Superior temporal gyrus (tissue), 1 donor: ENCODE measurements at regions not wholly inside any gene's neighbourhood (a gene's known extent, or its start where the extent isn't known, plus 50 kb on each side); places are given as distances from the start of the nearest gene placed in this dataset.
"Not testable (repeated sequence)": the region's sequence is repeated elsewhere in the genome, so short reads cannot be mapped to it uniquely, and the experiment has no call there.

Experiments
- DNase-seq: peaks from one replicate; pipeline ENCODE4 v3.0.0-alpha.2; 2016; ENCODE audit errors: extremely low spot score

DNA sequence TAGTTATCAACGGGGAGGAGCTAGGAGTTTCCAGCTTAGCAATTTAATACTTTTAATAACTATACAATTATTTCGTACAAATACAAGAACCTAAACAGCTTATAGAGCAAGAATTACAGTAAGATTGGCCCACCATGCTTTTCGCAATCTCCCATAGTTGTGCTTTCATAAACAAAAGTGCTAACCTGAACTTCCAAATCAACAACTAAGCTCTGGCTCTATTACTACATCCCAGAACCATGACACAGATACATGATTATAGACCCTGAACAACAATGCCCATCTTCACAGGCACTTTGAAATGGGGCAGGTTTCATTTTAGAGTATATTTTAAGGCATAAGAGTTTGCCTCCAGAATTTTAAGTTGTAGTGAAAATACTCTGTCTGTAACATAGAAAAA is 203.5 kb downstream of the DMRTA1 start:
- no peak for DNase-seq

DNA sequence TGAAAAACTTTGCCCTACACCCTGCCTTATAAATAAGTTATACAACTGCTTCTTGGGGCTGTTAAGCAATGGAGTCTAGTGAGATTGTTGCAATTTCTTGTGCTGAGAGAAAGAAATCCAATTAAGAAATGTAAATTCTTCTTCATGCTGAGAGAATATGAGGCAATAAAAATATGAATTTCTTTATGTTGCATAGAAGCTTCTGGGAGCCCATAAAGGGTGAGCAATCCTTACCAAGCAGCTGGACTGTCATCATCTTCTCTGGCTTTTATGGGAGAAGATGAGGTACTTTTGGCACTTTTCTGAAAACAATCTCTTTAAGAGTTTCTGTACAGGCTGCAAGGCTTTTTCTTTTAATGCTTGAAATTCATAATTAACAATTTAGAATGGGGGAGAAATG is 204.3 kb downstream of the DMRTA1 start:
- DNase-seq: no peak

DNA sequence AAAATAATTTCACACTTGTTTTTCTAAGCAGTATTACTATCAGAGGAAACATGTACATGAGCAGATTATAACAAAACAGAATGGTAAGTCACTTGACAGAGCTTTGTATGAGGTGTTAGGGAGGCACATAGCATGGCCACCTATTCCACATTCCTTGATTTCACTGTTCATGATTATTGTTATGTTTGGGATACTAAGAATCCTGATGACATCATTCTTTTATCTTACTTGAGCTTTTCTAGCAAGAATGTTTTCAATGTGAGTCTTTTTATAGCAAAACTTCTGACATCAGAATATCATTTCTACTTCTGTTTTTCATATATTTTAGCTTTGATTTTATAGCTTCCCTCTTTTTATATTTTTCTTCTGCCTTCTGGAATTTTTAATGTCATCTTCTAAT is 208.2 kb downstream of the DMRTA1 start:
- DNase-seq: no peak

DNA sequence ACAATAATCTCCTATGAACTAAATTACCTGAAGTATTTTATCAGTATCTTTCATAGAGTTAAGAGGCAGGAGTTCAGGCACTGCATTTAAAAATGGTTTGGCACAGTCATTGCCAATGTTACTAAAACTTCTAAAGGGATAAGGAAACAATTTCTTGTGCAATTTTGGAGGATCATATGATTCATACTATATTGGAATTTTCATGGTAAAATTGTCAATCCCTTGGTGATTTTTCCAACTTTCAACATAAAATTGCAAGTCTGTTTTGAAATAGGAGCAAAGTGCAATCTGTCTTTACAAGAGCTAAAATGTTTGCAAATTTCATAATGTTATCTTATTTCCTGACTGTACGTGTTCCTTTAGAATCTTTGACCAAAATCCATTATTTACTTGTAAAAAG is 211.1 kb downstream of the DMRTA1 start:
- no peak for DNase-seq

DNA sequence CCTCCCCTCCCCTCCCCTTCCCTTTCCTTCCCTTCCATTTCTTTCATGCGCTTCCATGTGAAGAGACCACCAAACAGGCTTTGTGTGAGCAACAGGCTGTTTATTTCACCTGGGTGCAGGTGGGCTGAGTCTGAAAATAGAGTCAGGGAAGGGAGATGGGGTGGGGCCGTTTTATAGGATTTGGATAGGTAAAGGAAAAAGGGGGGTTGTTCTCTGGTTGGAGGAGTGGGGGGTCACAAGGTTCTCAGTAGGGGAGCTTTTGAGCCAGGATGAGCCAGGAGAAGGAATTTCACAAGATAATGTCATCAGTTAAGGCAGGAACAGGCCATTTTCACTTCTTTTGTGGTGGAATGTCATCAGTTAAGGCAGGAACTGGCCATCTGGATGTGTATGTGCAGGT is 211.9 kb downstream of the DMRTA1 start:
- DNase-seq: not testable (repeated sequence)

DNA sequence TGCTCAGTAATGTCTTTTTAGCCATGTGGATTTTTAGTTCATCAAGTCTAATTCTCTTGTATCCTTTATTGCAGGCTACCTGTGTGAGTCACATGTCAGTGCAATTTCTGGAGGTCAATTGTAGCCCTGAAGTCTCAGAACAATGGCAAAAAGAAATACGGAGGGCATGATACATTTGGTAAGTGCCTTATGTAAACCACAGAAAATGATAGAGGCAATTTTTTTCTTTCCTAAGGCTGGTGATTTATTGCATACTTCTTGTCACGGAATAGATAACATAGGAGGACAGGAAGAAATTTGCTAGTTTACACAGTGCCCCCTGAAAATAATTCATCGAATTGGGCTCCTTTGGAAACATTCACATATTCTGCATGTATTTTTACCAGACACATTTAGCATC is 235.9 kb downstream of the DMRTA1 start:
- DNase-seq: no peak

DNA sequence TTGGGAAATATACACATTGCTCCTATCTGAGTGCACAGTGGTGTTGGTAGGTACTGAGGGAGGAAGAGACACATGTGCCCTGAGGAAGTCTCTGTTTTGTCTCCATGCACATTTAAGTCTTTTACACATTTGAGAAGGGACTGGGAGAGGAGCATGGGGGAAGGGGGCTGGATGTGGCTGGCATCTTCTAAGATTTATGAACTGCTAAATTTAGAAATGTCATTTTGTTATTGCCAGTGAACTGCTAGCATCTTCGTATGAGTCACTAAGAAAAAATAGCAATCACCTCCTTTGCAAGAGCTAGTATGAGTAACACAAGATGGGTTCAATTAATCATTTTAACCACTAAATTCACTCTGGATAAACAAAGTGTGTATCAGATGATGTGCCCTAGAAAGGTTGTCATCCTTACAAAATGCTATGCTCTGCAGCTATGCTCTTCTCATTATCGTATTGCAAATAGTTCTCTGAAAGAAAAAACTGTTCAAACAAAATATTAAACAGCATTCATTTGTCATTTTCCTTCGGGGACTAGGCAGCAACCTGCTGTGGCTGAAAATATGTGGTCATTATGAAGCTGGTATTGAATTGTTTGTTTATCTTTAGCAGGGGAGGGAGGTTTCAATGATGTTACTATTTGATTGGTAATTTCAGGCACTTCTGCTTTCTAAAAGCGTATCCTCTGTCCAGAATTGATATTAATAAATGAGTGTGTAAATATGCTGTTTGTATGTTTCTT is 236.5 kb downstream of the DMRTA1 start:
- DNase-seq: no peak

DNA sequence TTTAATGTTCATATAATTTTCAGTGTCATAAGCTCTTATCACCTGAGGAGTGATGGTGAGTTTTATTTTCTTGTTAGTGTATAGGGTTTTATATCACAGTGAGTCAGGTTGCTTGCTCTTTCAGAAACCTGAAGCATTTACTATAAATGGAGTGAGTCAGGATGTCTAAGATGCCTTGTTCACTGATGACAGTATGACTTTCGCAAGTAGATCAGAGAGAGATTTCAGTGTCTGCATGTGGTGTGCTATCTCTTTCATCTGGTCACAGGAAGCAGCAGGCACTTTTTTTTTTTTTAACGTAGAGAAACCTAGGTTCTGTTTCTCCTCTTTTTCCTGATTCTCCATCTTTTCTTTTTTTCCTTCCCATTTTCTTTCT is 237.1 kb downstream of the DMRTA1 start:
- no peak for DNase-seq

DNA sequence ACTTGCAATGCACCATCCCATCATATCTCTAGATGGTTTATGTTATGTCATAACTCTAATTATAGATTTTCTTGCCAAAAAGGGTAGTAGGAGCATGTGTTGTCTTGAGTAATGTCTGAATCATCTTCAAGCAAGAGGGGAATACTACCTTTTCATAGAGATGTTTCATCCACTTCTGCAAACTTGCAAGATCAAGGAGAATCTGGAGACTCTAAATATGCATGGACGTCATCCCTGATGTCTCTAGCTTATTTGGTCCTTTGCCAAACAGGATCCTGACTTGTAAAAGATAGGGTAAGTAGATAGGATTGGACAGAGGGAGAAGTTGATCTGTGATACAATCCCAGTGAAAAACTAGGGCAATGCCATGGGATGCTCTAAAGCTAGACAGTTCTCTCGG is 246.5 kb downstream of the DMRTA1 start:
- no peak for DNase-seq

DNA sequence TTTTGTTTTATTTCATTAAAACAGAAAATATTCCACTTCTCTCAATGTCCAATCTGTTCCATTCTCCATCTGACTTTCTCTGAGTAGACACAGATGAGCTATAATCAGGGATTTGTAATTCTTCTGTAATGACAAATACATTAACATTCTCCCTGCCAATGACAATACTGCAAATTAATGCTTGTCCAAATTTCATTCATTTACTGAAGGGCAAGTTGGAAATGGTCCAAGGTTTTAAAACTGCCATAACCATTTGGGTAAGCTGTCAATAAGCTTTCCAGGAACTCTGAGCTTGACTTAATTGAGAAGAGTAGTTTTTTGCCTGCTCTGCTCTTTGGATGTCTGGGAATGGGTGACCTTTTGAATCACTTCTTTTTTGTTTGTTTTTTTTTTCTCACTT is 253.5 kb downstream of the DMRTA1 start:
- no peak for DNase-seq

DNA sequence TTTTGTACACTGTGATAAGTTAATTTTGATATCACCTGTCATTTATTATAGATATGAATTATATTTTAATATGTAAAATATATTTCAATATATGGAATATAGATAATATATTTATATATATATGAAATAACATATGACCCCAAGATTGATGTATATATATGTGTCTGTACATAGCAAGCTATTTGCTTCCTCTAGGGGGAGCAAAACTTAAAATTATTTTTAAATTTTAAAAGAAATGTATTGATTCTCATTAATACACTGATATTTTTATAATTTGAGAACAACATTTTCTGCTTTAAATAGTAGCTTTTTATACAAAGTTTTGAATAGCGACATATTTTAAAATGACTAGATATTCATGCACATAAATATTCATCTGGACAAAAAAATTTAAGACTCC is 272.0 kb downstream of the DMRTA1 start:
- no peak for DNase-seq

DNA sequence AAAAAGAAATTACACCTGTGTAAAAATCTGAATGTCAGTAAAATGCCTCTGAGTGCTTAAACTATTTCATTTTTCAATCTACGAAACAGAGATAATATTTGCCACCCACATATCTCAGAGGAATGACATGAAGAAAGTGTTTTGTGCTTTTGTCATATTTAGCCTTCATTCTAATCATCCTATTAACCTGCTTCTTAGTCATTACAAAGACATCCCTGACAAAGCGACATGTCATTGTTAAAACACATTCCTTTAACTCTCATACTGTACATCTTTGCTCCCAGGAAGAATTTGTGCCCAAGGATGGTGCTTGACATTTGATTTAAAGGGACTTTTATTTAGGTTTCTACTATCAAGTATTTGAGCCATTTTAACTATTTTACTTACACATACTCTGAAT is 275.9 kb downstream of the DMRTA1 start:
- no peak for DNase-seq

DNA sequence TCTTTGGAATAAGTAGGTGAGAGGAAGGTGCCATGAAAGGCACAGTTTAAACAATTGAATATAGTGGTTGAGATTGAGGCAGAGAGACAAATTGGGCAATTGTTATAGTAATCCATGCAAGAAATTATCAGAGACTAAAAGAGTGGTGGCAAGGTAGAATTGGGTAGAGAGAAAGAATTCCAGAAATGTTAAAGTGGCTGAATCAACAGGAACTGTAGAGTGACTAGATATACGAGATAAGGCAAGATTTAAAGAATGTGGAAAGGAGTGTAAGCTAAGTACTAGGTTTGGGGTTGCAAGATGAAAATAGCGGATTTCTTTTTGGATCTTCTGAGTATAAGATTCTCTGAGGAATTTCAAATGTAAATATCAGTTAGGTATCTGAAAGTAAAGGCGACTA is 285.2 kb downstream of the DMRTA1 start:
- DNase-seq: no peak

DNA sequence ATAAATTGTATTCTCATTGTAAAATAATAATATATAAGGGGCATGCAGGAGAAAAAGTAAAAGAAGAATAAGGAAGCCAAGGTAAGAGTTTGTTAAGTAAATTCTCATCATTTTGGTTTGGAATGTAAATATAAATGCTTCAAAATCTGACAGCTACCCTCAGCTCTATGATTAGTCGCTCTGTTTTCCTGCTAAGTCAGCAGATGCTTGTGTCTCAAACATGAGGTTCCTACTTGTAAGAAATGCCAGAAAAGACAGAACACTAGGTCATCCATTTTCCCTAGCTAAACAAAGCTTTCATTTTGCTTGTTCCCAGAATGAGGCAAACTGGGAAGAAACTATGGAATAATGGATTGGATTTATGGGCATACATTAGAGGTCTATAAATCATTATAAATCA is 293.1 kb downstream of the DMRTA1 start:
- DNase-seq: no peak

DNA sequence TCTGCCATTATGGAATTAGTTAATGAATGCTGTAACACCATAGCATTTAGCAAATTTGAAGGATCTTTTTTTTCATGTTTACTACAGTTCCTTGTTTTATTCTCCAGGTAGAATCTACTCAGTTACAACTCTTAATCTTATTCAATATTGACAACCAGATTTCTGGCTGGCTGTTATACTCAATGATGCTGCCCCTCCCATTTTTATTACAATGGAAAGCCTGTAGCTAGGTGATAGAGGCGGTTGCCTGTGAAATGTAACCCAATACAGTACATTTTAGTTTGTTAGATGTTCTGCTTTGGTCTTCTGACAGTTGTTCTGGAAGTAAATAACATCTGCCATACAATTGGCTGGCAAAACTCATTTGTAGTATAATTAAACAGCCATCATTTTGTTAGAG is 294.2 kb downstream of the DMRTA1 start:
- no peak for DNase-seq

DNA sequence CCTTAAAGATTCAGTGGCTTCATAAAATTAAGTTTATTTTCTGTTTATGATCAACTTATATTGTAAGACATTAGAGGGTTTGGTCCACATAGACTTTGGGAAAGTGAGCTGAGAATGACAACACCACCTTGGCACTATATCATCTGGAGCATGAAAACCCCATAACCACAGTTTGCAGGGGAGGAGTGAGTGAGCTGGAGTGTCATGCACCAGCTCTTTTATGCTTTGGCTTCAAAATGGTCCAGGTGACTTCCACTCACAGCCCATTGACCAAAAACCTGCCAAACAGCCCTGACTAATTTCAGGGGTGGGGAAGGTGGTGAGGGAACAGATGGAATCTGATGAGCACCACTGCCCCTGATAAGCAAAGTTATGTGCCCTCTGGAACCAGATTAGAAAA is 295.8 kb downstream of the DMRTA1 start:
- DNase-seq: no peak

DNA sequence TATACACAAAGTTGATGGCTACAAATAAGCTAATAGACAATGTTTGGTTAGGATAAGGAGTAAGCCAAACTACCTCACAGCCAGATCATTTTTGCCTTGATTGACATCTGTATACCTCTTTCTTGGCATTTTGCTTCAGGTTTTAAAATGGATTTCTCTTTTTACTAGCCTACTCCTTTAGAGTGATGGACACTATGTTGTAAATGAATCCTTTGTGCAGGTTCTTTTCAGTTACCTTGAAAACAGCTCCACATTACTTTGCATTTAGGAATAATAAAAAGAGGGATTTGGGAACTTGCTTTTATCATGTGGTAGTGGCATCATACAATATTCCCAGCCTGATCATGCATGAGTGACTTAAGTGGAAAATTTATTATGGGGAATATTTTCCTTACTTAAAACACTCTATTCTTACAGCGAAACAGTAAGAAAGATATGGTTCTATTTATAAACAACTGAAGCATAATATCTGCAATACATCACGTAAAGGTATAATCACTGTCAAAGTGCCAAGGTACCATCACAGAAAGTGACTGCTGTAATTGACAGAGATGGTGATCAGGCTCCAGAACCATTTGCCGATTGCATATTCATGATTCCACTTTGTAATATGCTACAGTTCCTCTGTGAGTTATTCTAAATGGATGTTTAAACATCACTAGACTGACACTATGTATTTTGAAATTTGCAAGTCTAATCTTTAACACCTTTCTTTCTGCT is 327.0 kb downstream of the DMRTA1 start:
- DNase-seq: no peak

DNA sequence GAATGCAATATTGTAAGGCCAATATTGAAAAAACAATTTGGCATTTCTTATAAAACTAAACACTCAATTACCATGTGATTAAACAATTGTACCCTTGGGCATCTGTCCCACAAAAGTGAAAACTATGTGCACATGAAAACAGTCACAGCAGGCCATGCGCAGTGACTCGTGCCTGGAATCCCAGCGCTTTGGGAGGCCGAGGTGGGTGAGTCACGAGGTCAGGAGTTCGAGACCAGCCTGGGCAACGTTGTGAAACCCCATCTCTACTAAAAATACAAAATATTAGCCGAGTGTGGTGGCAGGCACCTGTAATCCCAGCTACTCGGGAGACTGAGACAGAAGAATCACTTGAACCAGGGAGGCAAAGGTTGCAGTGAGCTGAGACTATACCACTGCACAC is 343.7 kb downstream of the DMRTA1 start:
- no peak for DNase-seq

DNA sequence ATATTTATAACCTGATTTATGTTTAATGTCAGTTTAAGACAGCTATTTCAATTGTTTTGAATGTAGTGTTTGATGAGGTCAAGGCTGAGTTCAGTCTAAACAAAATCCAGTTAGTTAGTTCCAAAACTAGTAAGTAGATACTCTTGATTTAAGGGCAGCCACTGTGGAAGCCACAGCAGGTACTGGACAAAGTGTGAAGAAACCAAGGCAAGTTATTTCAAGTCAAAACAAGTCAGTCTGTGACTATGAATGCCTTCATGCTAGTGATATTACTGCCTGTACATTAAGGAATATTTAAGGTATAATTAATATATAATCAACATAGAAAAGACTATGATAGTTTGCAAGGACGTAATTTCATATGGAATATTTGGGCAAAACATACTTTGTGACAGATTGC is 362.3 kb downstream of the DMRTA1 start:
- no peak for DNase-seq

DNA sequence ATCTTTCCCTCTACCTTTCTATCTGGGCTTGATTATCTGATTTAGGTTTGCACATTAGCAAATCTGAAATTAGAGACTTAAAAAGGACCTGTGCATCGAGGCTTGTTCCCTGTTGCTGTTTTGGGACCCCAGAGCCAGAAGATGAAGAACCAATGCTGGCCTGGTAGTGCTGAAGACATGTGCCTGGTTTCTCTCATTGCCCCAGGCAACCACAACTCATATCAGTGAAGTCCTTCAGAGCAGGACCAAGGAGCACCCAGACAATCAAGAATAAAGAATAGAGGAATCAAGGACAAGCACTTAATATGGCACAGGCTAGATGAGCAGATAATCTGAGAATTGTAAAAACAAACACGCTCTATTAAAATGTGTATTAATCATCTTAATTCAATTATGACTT is 362.7 kb downstream of the DMRTA1 start:
- DNase-seq: no peak

DNA sequence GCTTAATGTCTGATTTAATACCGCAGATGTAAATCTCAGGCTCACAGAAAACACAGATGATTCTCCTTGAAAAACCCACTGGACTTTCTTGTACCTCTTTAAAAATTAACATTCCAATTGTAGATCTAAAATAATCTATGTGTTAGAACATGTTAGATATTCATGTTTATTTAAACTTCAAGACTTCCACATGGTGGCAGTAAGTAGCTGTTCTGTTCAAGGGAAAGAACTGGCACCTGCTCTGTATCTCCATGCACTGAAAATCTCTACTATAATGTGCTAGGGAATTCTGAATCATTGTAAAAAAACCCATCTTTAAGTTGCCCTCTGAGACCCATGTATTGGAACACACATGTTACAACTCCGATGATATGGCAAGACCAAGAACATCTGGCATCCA is 366.9 kb downstream of the DMRTA1 start:
- peak; percentile 71 for DNase-seq

DNA sequence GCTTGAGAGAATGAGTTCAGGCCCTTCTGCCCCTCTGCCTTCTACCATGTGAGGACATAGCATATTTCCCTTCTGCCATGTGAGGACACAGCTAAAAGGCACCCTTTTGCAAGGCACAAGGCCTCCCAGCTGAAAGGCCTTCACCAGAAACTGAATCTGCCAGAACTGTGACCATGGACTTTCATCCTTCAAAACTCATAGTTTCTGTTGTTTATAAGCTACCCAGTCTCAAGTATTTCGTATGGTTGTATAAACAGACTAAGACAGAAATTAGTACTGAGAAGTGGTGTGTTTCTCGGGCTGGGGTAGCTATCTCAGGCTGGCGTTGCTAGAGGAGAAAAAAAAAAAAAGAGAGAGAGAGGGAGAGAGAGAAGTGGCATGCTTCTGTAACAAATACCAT is 368.6 kb downstream of the DMRTA1 start:
- no peak for DNase-seq

DNA sequence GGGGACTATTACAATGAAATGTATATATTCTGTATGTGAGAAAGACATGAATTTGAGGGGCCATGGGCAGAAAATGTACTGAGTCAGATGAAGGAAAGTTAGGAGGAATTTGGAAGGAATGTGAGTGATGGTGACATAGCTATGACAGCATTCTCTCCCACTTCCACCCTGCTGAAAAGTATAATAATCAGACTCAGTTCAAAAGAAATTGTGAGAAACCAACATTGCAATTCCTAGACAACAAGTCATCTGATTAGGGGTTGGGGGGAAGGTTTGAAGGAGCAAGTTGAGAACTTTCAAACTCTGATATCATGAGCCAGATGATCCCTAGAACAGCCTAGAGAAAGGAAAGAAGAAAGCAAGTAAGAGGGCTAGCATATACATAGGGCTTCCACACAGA is 370.6 kb downstream of the DMRTA1 start:
- DNase-seq: no peak

DNA sequence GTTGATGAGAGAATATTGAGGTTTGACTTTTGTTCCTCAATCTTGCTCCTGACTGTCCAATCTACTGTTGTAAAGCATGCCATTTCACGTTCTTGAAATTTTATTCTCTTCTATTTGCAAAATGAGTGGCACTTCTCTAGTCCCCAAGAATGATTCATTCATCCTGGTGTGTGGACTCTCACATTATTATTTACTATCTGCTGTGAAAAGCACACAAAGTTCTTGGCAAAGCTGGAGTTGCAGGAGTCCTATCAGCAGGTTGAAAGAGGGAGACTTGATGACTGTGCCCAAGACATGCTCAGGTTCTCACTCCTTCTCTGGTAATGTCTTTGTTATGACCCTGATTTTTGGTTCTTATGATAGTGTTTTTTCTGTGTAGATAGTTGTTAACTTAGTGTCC is 382.6 kb downstream of the DMRTA1 start:
- DNase-seq: no peak
